ENCODE measurements at regions not wholly inside any gene's neighbourhood (a gene's known extent, or its start where the extent isn't known, plus 50 kb on each side); places are given as distances from the start of the nearest gene placed in this dataset.

- 69% methylated on average over 2 of the region's 2 CpGs for WGBS
- no peak overlapping the region for H3K4me3 ChIP-seq
- H3K27me3 ChIP-seq (replicated peaks; ENCODE audit: insufficient read depth) = no peaks in the 10 kb centered on the region
- H3K27ac ChIP-seq = no peak overlapping the region
- H3K9me3 ChIP-seq = no peaks in the 10 kb centered on the region
- H3K36me3 ChIP-seq = no peaks in the 10 kb centered on the region
- no peak for DNase-seq (ENCODE audit: low spot score)
- peaks cover 6% of the 10 kb centered on the region for H3K4me1 ChIP-seq (replicated peaks)
- no peak for TF ChIP-seq CTCF (IDR thresholded peaks at IDR 0.05)
- no peak for TF ChIP-seq POLR2AphosphoS5 (IDR thresholded peaks at IDR 0.05)
- no peak for TF ChIP-seq POLR2A (IDR thresholded peaks at IDR 0.05)
- intact Hi-C loops (cut with DNase I) = no loop called here
These were observed 466.8 kb downstream of the SOX6 start for GRCh38 chr11:15889363-15890030.

GRCh38 chr11:15890031-15890713, 466.2 kb downstream of the SOX6 start:
- DNase-seq (ENCODE audit: low spot score) = no peak
- H3K36me3 ChIP-seq = no peaks in the 10 kb centered on the region
- 87% methylated on average over 9 of the region's 9 CpGs for WGBS
- intact Hi-C loops (cut with DNase I) = no loop called here
- H3K27ac ChIP-seq = no peak overlapping the region
- no peak overlapping the region for H3K4me3 ChIP-seq
- TF ChIP-seq CTCF (IDR thresholded peaks at IDR 0.05) (no peak), POLR2AphosphoS5 (IDR thresholded peaks at IDR 0.05) (no peak), POLR2A (IDR thresholded peaks at IDR 0.05) (no peak)
- H3K27me3 ChIP-seq (replicated peaks; ENCODE audit: insufficient read depth) = no peaks in the 10 kb centered on the region
- H3K9me3 ChIP-seq = no peaks in the 10 kb centered on the region
- peaks cover 6% of the 10 kb centered on the region for H3K4me1 ChIP-seq (replicated peaks)

- Histone ChIP-seq H3K4me3 (no peak overlapping the region), H3K27ac (no peak overlapping the region), H3K9me3 (no peaks in the 10 kb centered on the region), H3K4me1 (replicated peaks) (peaks cover 6% of the 10 kb centered on the region), H3K36me3 (no peaks in the 10 kb centered on the region), H3K27me3 (replicated peaks; ENCODE audit: insufficient read depth) (no peaks in the 10 kb centered on the region)
- TF ChIP-seq CTCF (IDR thresholded peaks at IDR 0.05) (no peak), POLR2A (IDR thresholded peaks at IDR 0.05) (no peak), POLR2AphosphoS5 (IDR thresholded peaks at IDR 0.05) (peak; percentile 84)
- intact Hi-C loops (cut with DNase I) = no loop called here
- peak; percentile 33 for DNase-seq (ENCODE audit: low spot score)
- 9% methylated on average over 3 of the region's 3 CpGs for WGBS
These were observed 463.3 kb downstream of the SOX6 start for GRCh38 chr11:15893080-15893492.

- H3K36me3 ChIP-seq = no peaks in the 10 kb centered on the region
- intact Hi-C loops (cut with DNase I) = no loop called here
- no peaks in the 10 kb centered on the region for H3K9me3 ChIP-seq
- no peak for TF ChIP-seq POLR2A (IDR thresholded peaks at IDR 0.05)
- no peaks in the 10 kb centered on the region for H3K27me3 ChIP-seq (replicated peaks; ENCODE audit: insufficient read depth)
- 95% methylated on average over 12 of the region's 12 CpGs for WGBS
- no peak overlapping the region for H3K4me3 ChIP-seq
- no peak for DNase-seq (ENCODE audit: low spot score)
- peaks cover 6% of the 10 kb centered on the region for H3K4me1 ChIP-seq (replicated peaks)
- no peak overlapping the region for H3K27ac ChIP-seq
These were observed 460.3 kb downstream of the SOX6 start for GRCh38 chr11:15896026-15896425.

GRCh38 chr11:15896530-15896929, 459.8 kb downstream of the SOX6 start:
- intact Hi-C loops (cut with DNase I) = no loop called here
- Histone ChIP-seq H3K9me3 (no peaks in the 10 kb centered on the region), H3K27ac (no peak overlapping the region), H3K36me3 (no peaks in the 10 kb centered on the region), H3K27me3 (replicated peaks; ENCODE audit: insufficient read depth) (no peaks in the 10 kb centered on the region), H3K4me1 (replicated peaks) (peaks cover 6% of the 10 kb centered on the region), H3K4me3 (no peak overlapping the region)
- TF ChIP-seq POLR2AphosphoS5 (IDR thresholded peaks at IDR 0.05) (no peak), CTCF (IDR thresholded peaks at IDR 0.05) (no peak)
- WGBS = 96% methylated on average over 3 of the region's 3 CpGs
- no peak for DNase-seq (ENCODE audit: low spot score)
